HG02588 (cell line): ENCODE measurements at regions not wholly inside any gene's neighbourhood (a gene's known extent, or its start where the extent isn't known, plus 50 kb on each side); places are given as distances from the start of the nearest gene placed in this dataset.

Experiments
- ATAC-seq: cut with Tn5 transposase; IDR thresholded peaks from one replicate; pipeline ENCODE4 v1.9.1; 2021; ENCODE audit warnings: mild to moderate bottlenecking, moderate library complexity; ENCODE audit not compliant: unreplicated experiment

- no peak for ATAC-seq
These were observed 99.3 kb upstream of the BCOR start for GRCh38 chrX:40197071-40197470.

- no peak for ATAC-seq
These were observed 97.6 kb upstream of the BCOR start for GRCh38 chrX:40195368-40195767.

GRCh38 chrX:40192196-40192595 is 94.4 kb upstream of the BCOR start:
- ATAC-seq, result no peak

GRCh38 chrX:40189637-40190036 is 91.9 kb upstream of the BCOR start:
- ATAC-seq, result no peak

- ATAC-seq, result no peak
These were observed 91.0 kb upstream of the BCOR start for GRCh38 chrX:40188573-40189417.

- ATAC-seq, result no peak
These were observed 87.2 kb upstream of the BCOR start for GRCh38 chrX:40184968-40185367.

GRCh38 chrX:40182615-40183014 is 84.9 kb upstream of the BCOR start:
- ATAC-seq, result no peak

- ATAC-seq, result no peak
These were observed 84.3 kb upstream of the BCOR start for GRCh38 chrX:40182095-40182494.

GRCh38 chrX:40179283-40179682 is 81.5 kb upstream of the BCOR start:
- no peak for ATAC-seq

- ATAC-seq, result no peak
These were observed 80.4 kb upstream of the BCOR start for GRCh38 chrX:40177942-40178715.

- ATAC-seq, result no peak
These were observed 79.7 kb upstream of the BCOR start for GRCh38 chrX:40177489-40177888.

GRCh38 chrX:40177117-40177430 is 79.3 kb upstream of the BCOR start:
- no peak for ATAC-seq

- ATAC-seq, result peak; percentile 34
These were observed 78.8 kb upstream of the BCOR start for GRCh38 chrX:40176351-40177116.

GRCh38 chrX:40175511-40176350 is 78.0 kb upstream of the BCOR start:
- ATAC-seq, result peak; percentile 37

GRCh38 chrX:40174854-40175510 is 77.2 kb upstream of the BCOR start:
- peak; percentile 22 for ATAC-seq

GRCh38 chrX:40174001-40174853 is 76.5 kb upstream of the BCOR start:
- no peak for ATAC-seq

GRCh38 chrX:40173143-40174000 is 75.6 kb upstream of the BCOR start:
- no peak for ATAC-seq

- no peak for ATAC-seq
These were observed 74.8 kb upstream of the BCOR start for GRCh38 chrX:40172401-40173142.
